ENCODE measurements at regions not wholly inside any gene's neighbourhood (a gene's known extent, or its start where the extent isn't known, plus 50 kb on each side); places are given as distances from the start of the nearest gene placed in this dataset.

- Mint-ChIP-seq H3K4me1 (no peaks in the 10 kb centered on the region), H3K27ac (no peak overlapping the region), H3K9me3 (peaks cover 14% of the 10 kb centered on the region), H3K4me3 (no peak overlapping the region), H3K36me3 (ENCODE audit: low read depth) (peaks cover 6% of the 10 kb centered on the region), H3K27me3 (ENCODE audit: low read depth, poor library complexity) (no peaks in the 10 kb centered on the region)
- DNase-seq, result no peak
- no peak for TF ChIP-seq CTCF (IDR thresholded peaks at IDR 0.05)
These were observed 1064.6 kb downstream of the TUSC7 start for GRCh38 chr3:117774130-117774529.

- no peak overlapping the region for H3K27ac Mint-ChIP-seq
- no peak for TF ChIP-seq CTCF (IDR thresholded peaks at IDR 0.05)
These were observed 1076.8 kb downstream of the TUSC7 start for GRCh38 chr3:117786349-117786748.

DNA sequence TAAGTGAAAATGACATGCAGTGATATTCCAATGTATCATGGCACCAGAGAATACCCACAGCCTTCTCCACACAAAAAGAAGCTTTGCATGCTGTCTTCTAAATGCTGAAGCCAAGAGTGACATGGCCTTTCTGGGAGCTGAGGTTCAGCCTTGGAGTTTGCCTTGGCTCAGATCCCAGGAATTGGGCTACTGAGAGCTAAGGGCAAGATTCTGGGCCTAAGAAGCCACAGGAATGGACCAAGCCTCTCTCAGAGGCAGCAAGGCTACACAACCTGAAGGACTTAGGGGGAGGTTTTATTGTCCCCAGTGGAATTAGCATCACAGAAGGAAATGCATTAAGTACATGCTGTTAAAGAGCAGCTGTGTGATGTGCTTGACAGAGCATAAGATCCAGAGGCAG, 1078.5 kb downstream of the TUSC7 start:
- H3K4me3 Mint-ChIP-seq, result no peak overlapping the region
- H3K36me3 Mint-ChIP-seq (ENCODE audit: low read depth), result no peaks in the 10 kb centered on the region
- H3K9me3 Mint-ChIP-seq, result no peaks in the 10 kb centered on the region
- DNase-seq, result no peak
- peaks cover 10% of the 10 kb centered on the region for H3K4me1 Mint-ChIP-seq
- TF ChIP-seq CTCF (IDR thresholded peaks at IDR 0.05), result no peak
- peak overlapping the region; percentile 69 for H3K27ac Mint-ChIP-seq
- H3K27me3 Mint-ChIP-seq (ENCODE audit: low read depth, poor library complexity), result peaks cover 8% of the 10 kb centered on the region

More at GRCh38 chr3:117786349-117786748, 1076.8 kb downstream of the TUSC7 start:
- DNase-seq, result no peak
- no peak overlapping the region for H3K4me3 Mint-ChIP-seq
- H3K9me3 Mint-ChIP-seq, result no peaks in the 10 kb centered on the region
- peaks cover 7% of the 10 kb centered on the region for H3K27me3 Mint-ChIP-seq (ENCODE audit: low read depth, poor library complexity)
- no peaks in the 10 kb centered on the region for H3K36me3 Mint-ChIP-seq (ENCODE audit: low read depth)
- peaks cover 10% of the 10 kb centered on the region for H3K4me1 Mint-ChIP-seq

DNA sequence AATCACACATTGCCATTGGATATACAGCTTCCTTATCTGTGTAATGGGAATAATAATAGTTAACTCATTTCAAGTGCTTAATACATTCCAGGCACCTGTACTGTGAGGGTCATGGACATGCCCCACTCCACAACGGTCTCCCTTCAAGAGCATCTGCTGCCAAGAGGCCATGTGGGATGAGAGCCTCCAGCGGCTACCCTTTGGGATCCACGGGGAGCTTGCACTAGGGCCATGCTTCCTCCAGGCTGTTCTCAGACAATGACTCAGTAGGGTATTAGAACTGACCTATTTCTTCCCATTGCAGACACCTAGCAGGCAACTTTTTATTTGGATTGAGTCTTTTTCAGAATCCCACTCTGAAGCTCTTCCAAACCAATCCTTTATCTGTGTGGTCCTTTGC, 1078.9 kb downstream of the TUSC7 start:
- no peak for DNase-seq
- Mint-ChIP-seq H3K4me1 (peaks cover 10% of the 10 kb centered on the region), H3K27me3 (ENCODE audit: low read depth, poor library complexity) (peaks cover 8% of the 10 kb centered on the region), H3K27ac (no peak overlapping the region), H3K4me3 (no peak overlapping the region), H3K9me3 (no peaks in the 10 kb centered on the region), H3K36me3 (ENCODE audit: low read depth) (no peaks in the 10 kb centered on the region)
- no peak for TF ChIP-seq CTCF (IDR thresholded peaks at IDR 0.05)

DNA sequence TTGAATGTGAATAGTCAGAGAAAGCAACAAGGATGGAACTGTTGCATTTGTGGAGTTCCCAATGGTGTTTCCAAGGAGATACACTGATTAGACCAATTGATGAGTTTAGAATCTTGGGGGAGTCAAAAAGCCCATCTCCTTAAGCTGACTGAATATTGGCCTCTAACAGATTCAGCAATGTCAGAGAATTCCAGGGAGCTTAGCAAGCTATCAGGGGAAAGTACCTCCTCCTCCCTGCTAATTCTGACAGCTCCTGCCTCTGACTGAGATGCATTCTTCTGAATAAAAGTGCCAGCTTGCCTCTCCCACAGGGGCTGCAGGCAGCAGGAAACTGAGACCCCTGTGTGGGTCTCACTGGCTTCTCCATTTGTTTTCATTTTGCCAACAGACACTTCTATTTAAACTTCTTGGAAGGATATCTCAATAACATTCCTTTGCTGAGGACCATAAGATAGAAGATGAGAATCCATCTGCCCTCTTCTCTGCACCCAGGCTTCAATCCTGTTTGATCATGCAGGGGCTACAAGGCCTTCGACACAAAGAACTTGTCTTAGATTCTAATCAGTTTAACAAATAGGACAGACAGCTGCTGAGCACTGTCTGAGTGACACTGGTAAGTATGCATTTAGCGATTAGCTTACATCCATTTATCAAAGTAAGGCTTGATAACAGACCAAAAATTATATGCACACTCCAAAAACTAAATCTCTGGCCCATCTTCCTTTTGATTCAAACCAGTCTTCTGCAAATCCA, 1080.8 kb downstream of the TUSC7 start:
- H3K27me3 Mint-ChIP-seq (ENCODE audit: low read depth, poor library complexity), result peaks cover 2% of the 10 kb centered on the region
- peaks cover 10% of the 10 kb centered on the region for H3K4me1 Mint-ChIP-seq
- no peaks in the 10 kb centered on the region for H3K36me3 Mint-ChIP-seq (ENCODE audit: low read depth)
- peak overlapping the region; percentile 30 for H3K27ac Mint-ChIP-seq
- no peak for TF ChIP-seq CTCF (IDR thresholded peaks at IDR 0.05)
- no peak overlapping the region for H3K4me3 Mint-ChIP-seq
- no peak for DNase-seq
- no peaks in the 10 kb centered on the region for H3K9me3 Mint-ChIP-seq

Measured in nephron progenitor cell (in vitro differentiated cells).